Stimulated activated CD4-positive, alpha-beta T cell treated with anti-CD3 and anti-CD28 coated beads, TNF-alpha, amount 100 ng/mL, for 24 hours (primary cell): ENCODE measurements at regions not wholly inside any gene's neighbourhood (a gene's known extent, or its start where the extent isn't known, plus 50 kb on each side); places are given as distances from the start of the nearest gene placed in this dataset.
"Not testable (repeated sequence)": the region's sequence is repeated elsewhere in the genome, so short reads cannot be mapped to it uniquely, and the experiment has no call there.

Source experiments
- DNase-seq, 3 experiments: peaks; one replicate each; pipeline ENCODE4 v3.0.0-alpha.2; 2020; ENCODE audit warnings: low read depth in 3 of 3

- DNase-seq = no peak
Measured at GRCh38 chr3:26068890-26069289, 279.0 kb downstream of the OXSM start.

DNA sequence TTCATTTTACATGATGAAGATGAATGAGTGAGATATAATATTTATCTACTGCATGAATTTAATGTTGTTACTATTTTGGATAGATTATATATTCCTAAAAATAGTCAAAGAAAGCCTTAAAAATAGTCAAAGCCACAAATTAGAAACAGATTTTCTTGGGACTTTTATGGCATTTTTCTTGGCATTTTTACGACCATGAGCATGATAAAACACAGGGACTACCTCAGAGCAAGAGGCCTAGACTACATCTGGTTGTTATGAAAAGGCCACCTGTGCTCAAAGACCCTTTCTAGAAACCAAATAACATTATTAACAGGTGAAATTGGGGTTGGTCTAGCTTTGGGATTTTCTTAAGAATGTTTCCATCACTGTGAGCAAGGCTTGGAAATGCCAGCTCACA is 281.0 kb downstream of the OXSM start:
- no peak for DNase-seq

GRCh38 chr3:26074080-26074479 is 284.2 kb downstream of the OXSM start:
- no peak for DNase-seq

GRCh38 chr3:26078539-26078938 is 288.6 kb downstream of the OXSM start:
- no peak for DNase-seq

DNA sequence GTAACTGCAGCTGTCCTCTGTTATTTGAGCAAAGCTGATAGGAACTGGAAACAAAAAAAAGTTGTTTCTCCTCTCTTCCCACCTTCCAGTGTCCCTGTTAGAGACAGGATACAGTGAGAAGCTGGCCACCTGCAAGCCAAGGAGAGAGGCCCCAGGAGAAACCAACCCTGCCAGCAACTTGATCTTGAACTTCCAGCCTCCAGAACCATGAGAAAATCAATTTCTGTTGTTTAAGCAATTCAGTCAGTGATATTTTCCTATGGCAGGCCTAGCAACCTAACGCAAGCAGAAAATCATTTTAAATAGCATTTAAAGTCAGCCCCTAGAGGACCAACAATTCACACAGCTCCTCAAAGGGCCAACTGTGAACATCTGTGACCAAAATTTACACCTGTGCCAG is 291.3 kb downstream of the OXSM start:
- DNase-seq = no peak

GRCh38 chr3:26081806-26082205 is 291.9 kb downstream of the OXSM start:
- no peak for DNase-seq

GRCh38 chr3:26082911-26083310 is 293.0 kb downstream of the OXSM start:
- no peak for DNase-seq

DNA sequence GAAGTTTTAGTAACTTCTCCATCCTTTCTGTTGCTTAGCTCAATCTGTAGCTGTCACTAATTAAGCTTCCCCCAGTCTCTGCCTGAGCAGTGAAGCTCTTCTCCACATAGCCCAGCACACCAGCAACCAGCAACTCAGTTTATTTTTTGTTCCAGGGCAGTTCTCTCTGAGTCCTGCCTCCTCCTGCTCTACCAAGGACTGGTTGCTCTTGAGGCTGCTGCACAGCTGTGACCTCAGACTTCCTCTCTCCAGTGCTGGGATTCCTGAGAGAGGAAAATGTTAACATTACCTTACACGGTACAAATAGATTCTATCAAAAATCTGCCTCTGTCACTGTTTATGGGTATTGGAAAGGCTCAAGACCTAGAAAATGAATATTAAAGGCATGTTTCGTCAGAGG is 294.7 kb downstream of the OXSM start:
- no peak for DNase-seq

DNA sequence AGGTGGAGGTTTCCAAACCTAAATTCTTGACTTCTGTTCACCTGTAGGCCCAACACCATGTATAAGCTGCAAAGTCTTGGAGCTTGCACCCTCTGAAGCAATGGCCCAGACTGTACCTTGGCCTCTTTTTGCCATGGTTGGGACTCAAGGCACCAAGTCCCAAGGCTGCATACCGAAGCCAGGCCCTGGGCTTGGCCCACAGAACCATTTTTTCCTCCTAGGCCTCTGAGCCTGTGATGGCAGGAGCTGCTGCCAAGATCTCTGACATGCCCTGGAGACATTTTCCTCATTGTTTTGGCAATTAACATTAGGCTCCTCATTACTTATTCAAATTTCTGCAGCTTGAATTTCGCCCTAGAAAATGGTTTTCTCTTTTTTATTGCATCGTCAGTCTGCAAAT is 297.9 kb downstream of the OXSM start:
- no peak for DNase-seq

GRCh38 chr3:26089249-26089648 is 299.4 kb downstream of the OXSM start:
- DNase-seq = no peak

DNA sequence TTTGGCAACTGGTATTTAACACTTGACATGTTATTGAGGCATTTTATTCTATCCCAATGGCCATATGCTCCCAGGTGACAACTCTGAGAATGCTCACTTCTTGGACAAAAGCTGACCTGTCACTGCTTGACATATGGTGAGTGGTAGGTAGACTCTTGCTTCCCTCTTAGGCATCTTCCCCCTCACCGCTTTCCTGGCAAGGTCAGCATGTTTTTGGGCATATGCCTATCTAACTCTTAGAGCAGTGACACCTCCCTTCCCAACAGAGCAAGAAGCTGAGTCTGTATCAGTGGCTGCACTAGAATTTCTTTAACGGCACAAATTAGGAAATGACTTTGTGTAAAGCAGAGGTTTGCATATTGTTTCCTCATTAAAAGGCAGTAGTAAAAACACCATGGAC is 300.7 kb downstream of the OXSM start:
- DNase-seq = no peak

DNA sequence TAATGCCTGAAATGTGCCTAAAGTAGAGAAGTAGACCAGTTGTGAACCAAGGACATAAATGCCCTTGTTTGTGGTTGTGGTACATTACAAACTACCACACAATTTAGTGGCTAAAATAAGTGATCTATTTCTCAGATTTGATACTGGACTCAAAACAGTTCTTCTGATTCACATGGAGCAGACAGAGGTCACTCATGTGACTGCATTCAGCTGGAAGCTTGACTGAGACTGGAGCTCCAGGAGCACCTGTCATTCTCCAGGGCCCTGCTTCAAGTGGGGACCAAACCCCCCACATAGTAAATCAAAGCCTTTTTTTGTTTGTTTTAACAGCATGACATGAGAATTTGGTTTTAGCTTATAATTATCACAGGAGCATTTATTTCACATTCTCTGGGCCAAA is 301.2 kb downstream of the OXSM start:
- DNase-seq = no peak

GRCh38 chr3:26091626-26092025 is 301.7 kb downstream of the OXSM start:
- no peak for DNase-seq

GRCh38 chr3:26097111-26097510 is 307.2 kb downstream of the OXSM start:
- DNase-seq = not testable (repeated sequence)

- no peak for DNase-seq
Measured at GRCh38 chr3:26099692-26100091, 309.8 kb downstream of the OXSM start.

DNA sequence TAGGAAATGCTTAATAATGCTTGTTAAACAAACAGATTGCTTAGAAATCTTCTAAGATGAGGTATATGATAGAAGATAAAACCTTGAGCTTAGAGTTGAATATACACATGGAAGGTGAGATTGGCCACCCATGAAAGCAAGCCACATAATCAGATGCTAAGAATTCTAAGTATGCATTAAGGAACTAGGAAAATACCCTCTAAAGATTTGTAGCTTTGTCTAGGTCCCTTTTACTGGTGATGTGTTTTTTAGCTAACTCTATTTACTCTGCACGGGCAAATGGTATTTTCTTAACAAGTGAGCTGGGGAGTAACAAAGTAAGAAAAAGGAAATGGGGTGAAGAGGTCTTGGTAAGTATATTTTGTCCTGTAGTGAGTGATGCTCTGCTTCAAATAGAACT is 310.3 kb downstream of the OXSM start:
- DNase-seq = no peak

- DNase-seq = no peak
Measured at GRCh38 chr3:26102376-26102775, 312.5 kb downstream of the OXSM start.

DNA sequence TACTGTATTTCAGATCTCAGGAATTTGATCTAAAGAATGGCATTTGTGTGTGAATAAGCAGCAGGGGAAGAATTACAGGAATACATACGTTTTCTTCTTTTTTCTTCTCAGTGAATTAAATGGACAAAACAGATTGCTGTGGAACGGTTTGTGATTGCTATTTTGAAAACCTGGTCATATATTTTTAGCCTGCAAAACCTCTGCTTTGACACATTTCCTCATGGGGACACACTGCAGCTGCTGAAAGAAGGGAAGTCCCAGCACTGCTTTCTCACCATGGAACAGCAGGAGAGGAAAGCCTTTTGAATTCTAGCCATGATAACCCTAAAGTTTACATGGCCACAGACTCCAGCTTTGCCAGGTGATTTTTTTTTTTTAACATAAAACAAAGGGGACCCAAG is 315.0 kb downstream of the OXSM start:
- DNase-seq = no peak

GRCh38 chr3:26105261-26105660 is 315.4 kb downstream of the OXSM start:
- no peak for DNase-seq

- no peak for DNase-seq
Measured at GRCh38 chr3:26106228-26106627, 316.3 kb downstream of the OXSM start.

DNA sequence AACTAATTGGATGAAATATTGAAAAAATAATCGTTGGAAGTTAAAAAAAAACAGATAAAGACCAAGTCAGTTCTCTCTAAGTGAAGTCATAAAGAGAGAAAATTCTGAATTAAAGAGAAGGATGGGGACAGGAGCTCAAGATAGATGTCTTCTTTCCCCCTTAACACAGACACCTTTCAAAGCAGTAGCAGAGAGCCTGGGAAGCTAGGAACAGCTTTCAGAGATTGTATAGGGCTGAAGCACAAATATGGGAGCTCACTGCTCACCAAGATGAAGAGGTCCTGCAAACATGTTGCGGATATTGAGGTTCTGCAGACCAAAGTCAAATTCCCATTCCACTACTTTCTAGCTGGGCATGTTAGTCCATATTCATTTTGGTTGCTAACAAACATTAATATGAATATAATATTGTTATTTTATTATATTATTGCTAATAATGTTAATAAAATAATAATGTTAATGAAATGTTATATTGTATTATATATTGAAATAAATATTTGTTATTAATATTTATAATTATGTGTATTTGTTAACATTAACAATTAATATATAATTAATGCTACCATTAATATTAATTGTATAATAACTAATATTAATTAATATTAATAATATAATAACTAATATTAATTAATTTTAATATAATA is 319.1 kb downstream of the OXSM start:
- no peak for DNase-seq

GRCh38 chr3:26114851-26115250 is 325.0 kb downstream of the OXSM start:
- DNase-seq = no peak

GRCh38 chr3:26118165-26118564 is 328.3 kb downstream of the OXSM start:
- no peak for DNase-seq

GRCh38 chr3:26132942-26133341 is 343.1 kb downstream of the OXSM start:
- no peak for DNase-seq
